Testis (tissue), 2 donors: ENCODE measurements at regions not wholly inside any gene's neighbourhood (a gene's known extent, or its start where the extent isn't known, plus 50 kb on each side); places are given as distances from the start of the nearest gene placed in this dataset.

ENCODE experiments used
- CTCF ChIP-seq, 3 experiments: fragments of 450-650 bp in 2 of 3; fragments of 200-600 bp in 1 of 3; sonication (generic) in 1 of 3; IDR thresholded peaks; one replicate each; pipeline ENCODE4 v1.5.1; 2016 to 2019; ENCODE audit warnings: antibody characterized with exemption in 3 of 3, mild to moderate bottlenecking in 2 of 3, moderate library complexity in 1 of 3
- POLR2A ChIP-seq: fragments of 450-650 bp; IDR thresholded peaks from one replicate; pipeline ENCODE4 v1.6.1; 2017; ENCODE audit warnings: antibody characterized with exemption, mild to moderate bottlenecking, moderate library complexity

GRCh38 chr12:127046467-127046866, 1220.5 kb upstream of the TMEM132C start:
- no peak for TF ChIP-seq CTCF (IDR thresholded peaks at IDR 0.05)
- no peak for TF ChIP-seq POLR2A
